Left ventricle myocardium inferior (tissue), 1 donor: ENCODE measurements at regions not wholly inside any gene's neighbourhood (a gene's known extent, or its start where the extent isn't known, plus 50 kb on each side); places are given as distances from the start of the nearest gene placed in this dataset.

ENCODE experiments used
- DNase-seq: peaks from one replicate; pipeline ENCODE4 v3.0.0-alpha.2; 2020
- H3K27ac ChIP-seq: fragments of 200-600 bp; replicated peaks from 2 replicates; pipeline ENCODE4 v1.8.0; 2021
- H3K27me3 ChIP-seq: fragments of 200-600 bp; 2 replicates; pipeline ENCODE4 v1.8.0; 2021; ENCODE audit warnings: low read depth
- H3K36me3 ChIP-seq: fragments of 200-600 bp; 2 replicates; pipeline ENCODE4 v1.8.0; 2021
- H3K4me1 ChIP-seq: fragments of 200-600 bp; 2 replicates; pipeline ENCODE4 v1.8.0; 2021
- H3K4me3 ChIP-seq: fragments of 200-600 bp; 2 replicates; pipeline ENCODE4 v1.8.0; 2021; ENCODE audit warnings: mild to moderate bottlenecking, moderate library complexity
- H3K9me3 ChIP-seq: fragments of 200-600 bp; replicated peaks from 2 replicates; pipeline ENCODE4 v1.8.0; 2021
- intact Hi-C: fragments of 100-400 bp; cut with micrococcal nuclease; formaldehyde crosslinking; loops from one replicate; pipeline ENCODE4 v1.11.0; 2022
- TF ChIP-seq, protein P1 (sequence below): fragments of 200-600 bp; IDR thresholded peaks from 2 replicates; pipeline ENCODE4 v1.8.0; 2021; ENCODE audit warnings: antibody characterized with exemption, mild to moderate bottlenecking, borderline replicate concordance
- donor health status: DM: no; HTN: yes; CAD: no; lungs with severe emphysema.

DNA sequence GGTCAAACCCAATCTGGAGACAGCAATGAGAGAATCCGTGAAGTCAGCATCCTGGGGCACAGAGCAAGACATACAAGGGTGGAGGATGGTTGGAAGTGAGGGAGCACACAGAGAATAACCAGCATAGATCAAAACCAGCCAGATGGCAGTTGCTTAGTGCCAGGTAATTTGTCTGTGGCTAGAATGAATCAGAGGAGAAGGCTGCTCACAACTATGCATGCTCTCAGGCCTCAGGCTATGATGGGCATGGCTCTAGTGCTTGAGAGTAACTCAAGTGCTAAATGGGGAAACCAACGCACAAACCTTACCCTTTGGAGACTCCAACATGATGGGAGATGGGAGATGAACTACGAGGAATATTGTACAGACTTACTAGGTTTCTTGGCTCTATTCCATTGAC is 160.8 kb downstream of the DMRT2 start:
- H3K27ac ChIP-seq, result no peak overlapping the region
- no peak overlapping the region for H3K4me3 ChIP-seq
- H3K9me3 ChIP-seq, result peaks cover 5% of the 10 kb centered on the region
- no peaks in the 10 kb centered on the region for H3K4me1 ChIP-seq
- TF ChIP-seq, protein P1, sequence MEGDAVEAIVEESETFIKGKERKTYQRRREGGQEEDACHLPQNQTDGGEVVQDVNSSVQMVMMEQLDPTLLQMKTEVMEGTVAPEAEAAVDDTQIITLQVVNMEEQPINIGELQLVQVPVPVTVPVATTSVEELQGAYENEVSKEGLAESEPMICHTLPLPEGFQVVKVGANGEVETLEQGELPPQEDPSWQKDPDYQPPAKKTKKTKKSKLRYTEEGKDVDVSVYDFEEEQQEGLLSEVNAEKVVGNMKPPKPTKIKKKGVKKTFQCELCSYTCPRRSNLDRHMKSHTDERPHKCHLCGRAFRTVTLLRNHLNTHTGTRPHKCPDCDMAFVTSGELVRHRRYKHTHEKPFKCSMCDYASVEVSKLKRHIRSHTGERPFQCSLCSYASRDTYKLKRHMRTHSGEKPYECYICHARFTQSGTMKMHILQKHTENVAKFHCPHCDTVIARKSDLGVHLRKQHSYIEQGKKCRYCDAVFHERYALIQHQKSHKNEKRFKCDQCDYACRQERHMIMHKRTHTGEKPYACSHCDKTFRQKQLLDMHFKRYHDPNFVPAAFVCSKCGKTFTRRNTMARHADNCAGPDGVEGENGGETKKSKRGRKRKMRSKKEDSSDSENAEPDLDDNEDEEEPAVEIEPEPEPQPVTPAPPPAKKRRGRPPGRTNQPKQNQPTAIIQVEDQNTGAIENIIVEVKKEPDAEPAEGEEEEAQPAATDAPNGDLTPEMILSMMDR, result no peak
- no peak for DNase-seq
- intact Hi-C loops, result no loop called here
- no peaks in the 10 kb centered on the region for H3K27me3 ChIP-seq
- H3K36me3 ChIP-seq, result no peaks in the 10 kb centered on the region

DNA sequence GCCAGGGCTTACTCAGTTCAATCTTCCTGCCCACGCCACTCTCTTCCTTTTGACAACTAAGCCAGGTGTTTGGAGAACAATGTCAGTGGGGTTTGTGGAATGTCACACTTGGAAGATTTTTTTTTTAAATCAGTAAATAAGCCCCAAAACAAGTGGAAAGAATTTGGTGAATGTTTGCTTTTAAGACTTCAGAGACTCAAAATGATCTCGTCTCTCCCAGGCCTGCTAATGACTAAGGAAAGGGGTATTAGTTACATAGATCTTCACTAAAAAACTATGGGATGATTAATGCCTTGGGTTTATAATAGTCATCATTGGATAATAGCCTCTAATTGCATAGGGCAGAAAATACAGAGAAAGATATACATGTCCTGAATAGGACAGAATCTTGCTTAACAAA is 166.4 kb downstream of the DMRT2 start:
- H3K36me3 ChIP-seq, result no peaks in the 10 kb centered on the region
- H3K9me3 ChIP-seq, result no peaks in the 10 kb centered on the region
- H3K27me3 ChIP-seq, result no peaks in the 10 kb centered on the region
- H3K4me3 ChIP-seq, result no peak overlapping the region
- no peak for DNase-seq
- TF ChIP-seq, protein P1, result no peak
- no peaks in the 10 kb centered on the region for H3K4me1 ChIP-seq
- intact Hi-C loops, result no loop called here
- no peak overlapping the region for H3K27ac ChIP-seq

DNA sequence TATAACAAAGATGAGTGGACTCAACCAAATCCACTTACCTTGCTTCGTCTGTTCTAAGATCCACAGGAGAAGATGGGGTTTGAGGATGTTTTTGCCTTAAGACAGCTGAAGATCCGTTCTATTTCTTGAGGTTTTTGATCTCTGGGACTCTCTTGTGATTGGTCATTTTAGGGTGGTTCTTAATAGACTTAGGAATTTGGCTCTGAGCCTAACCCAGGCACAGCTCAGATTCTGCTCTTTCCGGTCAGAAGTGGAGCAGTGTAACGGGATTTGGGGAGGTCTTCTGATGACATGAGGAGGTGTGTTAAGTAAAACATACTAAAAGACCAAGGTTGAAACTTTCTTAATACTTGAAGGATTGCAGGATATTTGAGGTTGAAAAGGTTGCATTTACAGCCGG is 166.9 kb downstream of the DMRT2 start:
- Histone ChIP-seq H3K36me3 (no peaks in the 10 kb centered on the region), H3K27me3 (no peaks in the 10 kb centered on the region), H3K27ac (no peak overlapping the region), H3K4me1 (no peaks in the 10 kb centered on the region), H3K9me3 (no peaks in the 10 kb centered on the region), H3K4me3 (no peak overlapping the region)
- no peak for DNase-seq
- intact Hi-C loops, result no loop called here
- TF ChIP-seq, protein P1, result no peak

DNA sequence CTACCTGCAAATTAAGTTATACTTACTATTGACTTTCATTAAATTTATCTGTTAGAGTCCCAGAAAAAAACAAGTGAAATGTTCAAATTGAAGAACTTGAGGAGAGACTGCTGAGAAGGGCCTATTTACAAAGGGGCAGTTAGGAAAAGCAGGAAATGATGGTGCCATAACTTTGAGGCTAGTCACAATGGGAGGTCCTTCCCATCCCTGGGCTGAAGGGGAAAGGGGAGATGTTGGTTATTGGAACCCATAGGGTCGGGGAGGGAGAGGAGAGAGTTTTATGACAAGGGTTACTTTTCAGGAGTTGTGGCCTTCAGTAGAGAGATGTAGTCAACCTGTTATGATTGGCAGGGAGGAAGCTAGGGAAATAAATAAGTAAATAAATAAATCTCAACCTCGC is 169.1 kb downstream of the DMRT2 start:
- no peak overlapping the region for H3K4me3 ChIP-seq
- H3K27me3 ChIP-seq, result no peaks in the 10 kb centered on the region
- intact Hi-C loops, result no loop called here
- no peaks in the 10 kb centered on the region for H3K4me1 ChIP-seq
- H3K36me3 ChIP-seq, result no peaks in the 10 kb centered on the region
- no peak overlapping the region for H3K27ac ChIP-seq
- H3K9me3 ChIP-seq, result no peaks in the 10 kb centered on the region
- DNase-seq, result no peak
- TF ChIP-seq, protein P1, result no peak

DNA sequence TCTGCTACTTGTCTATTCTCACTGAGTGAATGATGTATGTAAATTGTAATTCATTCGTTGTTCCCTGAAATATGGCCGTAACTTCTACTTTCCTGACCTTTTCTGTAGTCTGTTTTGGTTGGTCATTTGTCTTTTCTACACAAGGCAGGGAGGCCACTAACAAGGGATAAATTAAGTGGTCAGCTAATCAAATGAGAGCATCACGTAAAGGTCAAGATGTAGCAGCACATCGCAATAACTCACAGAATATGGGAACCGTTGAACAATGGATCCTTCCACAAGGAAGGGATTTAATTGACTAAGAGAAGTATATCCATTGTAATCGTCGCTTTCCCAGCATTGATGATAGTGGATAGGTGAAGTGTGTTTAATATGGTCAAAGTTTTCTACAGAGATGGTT is 171.1 kb downstream of the DMRT2 start:
- H3K4me3 ChIP-seq, result no peak overlapping the region
- intact Hi-C loops, result no loop called here
- H3K4me1 ChIP-seq, result no peaks in the 10 kb centered on the region
- TF ChIP-seq, protein P1, result no peak
- no peaks in the 10 kb centered on the region for H3K27me3 ChIP-seq
- no peak overlapping the region for H3K27ac ChIP-seq
- DNase-seq, result no peak
- no peaks in the 10 kb centered on the region for H3K36me3 ChIP-seq
- no peaks in the 10 kb centered on the region for H3K9me3 ChIP-seq

DNA sequence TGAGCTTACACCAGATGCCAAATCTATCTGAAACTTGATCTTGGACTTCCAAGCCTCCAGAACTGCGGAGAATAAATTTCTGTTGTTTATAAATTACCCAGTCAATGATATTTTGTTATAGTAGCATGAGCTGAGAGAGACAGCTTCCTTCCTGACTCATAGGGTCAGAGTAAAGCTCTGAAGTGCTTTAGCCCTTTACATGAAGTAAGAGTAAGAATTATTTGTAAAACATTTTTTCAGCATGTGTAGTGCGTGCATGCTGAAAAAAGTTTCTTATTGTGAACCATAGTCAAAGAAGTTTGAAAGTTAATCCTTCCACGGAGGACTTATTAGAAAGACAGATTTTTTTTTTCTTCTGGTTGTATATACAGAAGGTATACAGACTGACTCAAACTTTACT is 172.4 kb downstream of the DMRT2 start:
- H3K4me3 ChIP-seq, result no peak overlapping the region
- TF ChIP-seq, protein P1, result no peak
- intact Hi-C loops, result no loop called here
- H3K27ac ChIP-seq, result no peak overlapping the region
- no peaks in the 10 kb centered on the region for H3K4me1 ChIP-seq
- H3K9me3 ChIP-seq, result no peaks in the 10 kb centered on the region
- H3K36me3 ChIP-seq, result no peaks in the 10 kb centered on the region
- DNase-seq, result no peak
- no peaks in the 10 kb centered on the region for H3K27me3 ChIP-seq
